Gastrocnemius medialis (tissue), 4 donors: ENCODE measurements at regions not wholly inside any gene's neighbourhood (a gene's known extent, or its start where the extent isn't known, plus 50 kb on each side); places are given as distances from the start of the nearest gene placed in this dataset.

Source experiments
- ATAC-seq, 2 donors: fragments of 150-250 bp; one replicate each; pipeline ENCODE4 v1.9.1; 2016
- DNase-seq, 2 donors: peaks; one replicate each; pipeline ENCODE4 v3.0.0-alpha.2; 2019
- H3K27ac ChIP-seq, 4 donors: fragments of 200-600 bp; sonication (generic); 1 replicate in 1 of 4; 2 replicates in 3 of 4; pipeline ENCODE4 v1.5.1; 2016 to 2018; ENCODE audit warnings: mild to moderate bottlenecking in 2 of 4, moderate library complexity in 1 of 4
- H3K27me3 ChIP-seq, 3 donors: fragments of 200-600 bp; sonication (generic) in 2 of 3; 1 replicate in 1 of 3; 2 replicates in 2 of 3; pipeline versions ENCODE4 v1.5.1 to v1.6.0; 2016 to 2019; ENCODE audit warnings: mild to moderate bottlenecking in 1 of 3, moderate library complexity in 1 of 3
- H3K36me3 ChIP-seq, 2 donors: fragments of 200-600 bp; sonication (generic) in 1 of 2; one replicate each; pipeline ENCODE4 v1.5.1; 2017 to 2018
- H3K4me1 ChIP-seq, 2 donors: fragments of 200-600 bp; sonication (generic) in 1 of 2; one replicate each; pipeline ENCODE4 v1.5.1; 2016 to 2017; ENCODE audit warnings: mild to moderate bottlenecking in 2 of 2
- H3K4me3 ChIP-seq, 4 donors: fragments of 200-600 bp; sonication (generic) in 3 of 4; 1 replicate in 1 of 4; 2 replicates in 3 of 4; pipeline ENCODE4 v1.5.1; 2016 to 2019; ENCODE audit warnings: mild to moderate bottlenecking in 2 of 4
- H3K9me3 ChIP-seq, 3 donors: fragments of 200-600 bp; sonication (generic) in 2 of 3; 1 replicate in 1 of 3; 2 replicates in 2 of 3; pipeline ENCODE4 v1.5.1; 2016 to 2019
- POLR2A ChIP-seq, 2 donors: fragments of 450-650 bp; IDR thresholded peaks; one replicate each; pipeline ENCODE4 v1.6.1; 2017; ENCODE audit warnings: antibody characterized with exemption in 2 of 2, mild to moderate bottlenecking in 2 of 2, moderate library complexity in 2 of 2
- in situ Hi-C, 4 donors: fragments of 200-750 bp; cut with MboI; loops; one replicate each; pipeline versions ENCODE4 v1.15.0 to v1.8.0; 2017; ENCODE audit warnings: low sequenced_read_pairs in 4 of 4
- intact Hi-C: fragments of 100-400 bp; cut with DNase I; formaldehyde crosslinking; loops from one replicate; pipeline ENCODE4 v1.15.1; 2023; ENCODE audit warnings: low total_unique reads
- TF ChIP-seq, protein P1 (sequence below), 5 experiments: fragments of 450-650 bp in 3 of 5; fragments of 200-600 bp in 2 of 5; sonication (generic) in 2 of 5; IDR thresholded peaks in 4 of 5; conservative IDR thresholded peaks in 1 of 5; 1 replicate in 4 of 5; 2 replicates in 1 of 5; pipeline ENCODE4 v1.5.1; 2016 to 2019; ENCODE audit warnings: antibody characterized with exemption in 5 of 5, mild to moderate bottlenecking in 3 of 5, moderate library complexity in 3 of 5

- TF ChIP-seq POLR2A (IDR thresholded peaks at IDR 0.05): no peak
- TF ChIP-seq, protein P1, sequence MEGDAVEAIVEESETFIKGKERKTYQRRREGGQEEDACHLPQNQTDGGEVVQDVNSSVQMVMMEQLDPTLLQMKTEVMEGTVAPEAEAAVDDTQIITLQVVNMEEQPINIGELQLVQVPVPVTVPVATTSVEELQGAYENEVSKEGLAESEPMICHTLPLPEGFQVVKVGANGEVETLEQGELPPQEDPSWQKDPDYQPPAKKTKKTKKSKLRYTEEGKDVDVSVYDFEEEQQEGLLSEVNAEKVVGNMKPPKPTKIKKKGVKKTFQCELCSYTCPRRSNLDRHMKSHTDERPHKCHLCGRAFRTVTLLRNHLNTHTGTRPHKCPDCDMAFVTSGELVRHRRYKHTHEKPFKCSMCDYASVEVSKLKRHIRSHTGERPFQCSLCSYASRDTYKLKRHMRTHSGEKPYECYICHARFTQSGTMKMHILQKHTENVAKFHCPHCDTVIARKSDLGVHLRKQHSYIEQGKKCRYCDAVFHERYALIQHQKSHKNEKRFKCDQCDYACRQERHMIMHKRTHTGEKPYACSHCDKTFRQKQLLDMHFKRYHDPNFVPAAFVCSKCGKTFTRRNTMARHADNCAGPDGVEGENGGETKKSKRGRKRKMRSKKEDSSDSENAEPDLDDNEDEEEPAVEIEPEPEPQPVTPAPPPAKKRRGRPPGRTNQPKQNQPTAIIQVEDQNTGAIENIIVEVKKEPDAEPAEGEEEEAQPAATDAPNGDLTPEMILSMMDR (IDR thresholded peaks at IDR 0.05 in 4 of 5, conservative IDR thresholded peaks at IDR 0.05 in 1 of 5): no peak
- Histone ChIP-seq H3K27ac (no peak overlapping the region), H3K4me3 (no peak overlapping the region), H3K36me3 (no peaks in the 10 kb centered on the region), H3K9me3 (no peaks in the 10 kb centered on the region), H3K4me1 (no peaks in the 10 kb centered on the region), H3K27me3 (peaks cover 0 to 4% (median 0%) of the 10 kb centered on the region in 3 donors)
- in situ Hi-C loops (no loop called here), intact Hi-C loops (no loop called here)
- DNase-seq: no peak
- no peak for ATAC-seq
These were observed 91.5 kb upstream of the ZNF507 start for GRCh38 chr19:32253683-32254508.

DNA sequence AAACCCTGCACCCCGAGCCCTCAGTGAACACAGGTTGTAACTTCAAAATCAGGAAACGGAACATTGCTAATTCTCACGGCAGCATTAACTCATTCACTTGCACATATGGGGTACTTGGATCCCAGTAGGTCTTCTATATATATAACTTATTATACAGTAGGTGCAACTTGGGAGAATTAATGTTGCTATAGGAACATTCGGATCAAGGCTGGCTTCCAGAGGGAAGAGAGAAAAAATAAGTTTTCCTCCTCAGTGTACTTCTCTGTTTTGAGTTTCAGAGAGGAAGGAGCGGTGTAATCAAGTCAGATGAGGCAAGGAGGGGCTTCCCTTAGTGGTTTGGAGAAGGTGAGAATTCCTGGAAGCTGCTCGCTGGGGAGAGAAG, 90.9 kb upstream of the ZNF507 start:
- Histone ChIP-seq H3K4me1 (no peaks in the 10 kb centered on the region), H3K4me3 (no peak overlapping the region), H3K9me3 (no peaks in the 10 kb centered on the region), H3K27me3 (peaks cover 0 to 4% (median 0%) of the 10 kb centered on the region in 3 donors), H3K27ac (no peak overlapping the region), H3K36me3 (no peaks in the 10 kb centered on the region)
- TF ChIP-seq, protein P1 (IDR thresholded peaks at IDR 0.05 in 4 of 5, conservative IDR thresholded peaks at IDR 0.05 in 1 of 5): no peak
- no peak for TF ChIP-seq POLR2A (IDR thresholded peaks at IDR 0.05)
- ATAC-seq: no peak
- intact Hi-C loops (no loop called here), in situ Hi-C loops (no loop called here)
- DNase-seq: no peak

DNA sequence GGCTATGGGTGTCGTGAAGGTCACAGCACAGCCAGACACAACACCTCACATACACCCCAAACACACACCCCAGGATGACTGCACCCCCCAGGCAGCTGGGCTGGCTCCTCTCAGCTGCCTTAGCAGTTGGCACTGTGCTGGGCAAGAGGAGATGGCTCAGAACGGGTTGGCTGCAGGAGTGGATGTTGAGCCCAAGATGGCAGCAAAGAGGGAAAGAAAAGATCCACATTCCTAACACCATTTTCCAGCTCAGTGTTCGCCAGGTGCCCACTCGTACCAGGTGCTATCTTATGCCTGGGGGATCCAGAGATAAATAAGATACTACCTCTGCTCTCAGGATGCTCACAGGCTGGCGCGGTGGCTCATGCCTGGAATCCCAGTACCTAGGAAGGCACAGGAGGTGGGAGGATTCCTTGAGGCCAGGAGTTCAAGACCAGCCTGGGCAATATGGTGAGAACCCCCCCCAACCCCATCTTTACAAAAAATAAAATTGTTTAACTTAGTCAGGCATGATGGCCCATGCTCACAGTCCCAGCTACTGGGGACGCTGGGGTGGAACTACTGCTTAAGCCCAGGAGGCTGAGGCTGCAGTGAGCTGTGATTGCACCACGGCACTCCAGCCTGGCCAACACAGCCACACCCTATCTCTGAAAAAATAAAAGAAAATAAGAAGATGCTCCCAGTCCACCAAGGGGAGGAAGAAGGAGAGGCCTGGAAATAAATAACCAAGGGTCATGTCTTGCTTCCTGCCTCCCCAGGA, 89.7 kb upstream of the ZNF507 start:
- Histone ChIP-seq H3K36me3 (no peaks in the 10 kb centered on the region), H3K4me3 (no peak overlapping the region), H3K27ac (no peak overlapping the region), H3K27me3 (peaks cover 0 to 4% (median 0%) of the 10 kb centered on the region in 3 donors), H3K4me1 (no peaks in the 10 kb centered on the region), H3K9me3 (no peaks in the 10 kb centered on the region)
- in situ Hi-C loops (no loop called here), intact Hi-C loops (no loop called here)
- DNase-seq (no peak), ATAC-seq (no peak)
- no peak for TF ChIP-seq POLR2A (IDR thresholded peaks at IDR 0.05)
- TF ChIP-seq, protein P1 (IDR thresholded peaks at IDR 0.05 in 4 of 5, conservative IDR thresholded peaks at IDR 0.05 in 1 of 5): no peak

GRCh38 chr19:32256341-32256975, 89.0 kb upstream of the ZNF507 start:
- in situ Hi-C loops: no loop called here

More at GRCh38 chr19:32256341-32256975, 89.0 kb upstream of the ZNF507 start:
- peaks cover 0 to 4% (median 0%) of the 10 kb centered on the region in 3 donors for H3K27me3 ChIP-seq
- H3K9me3 ChIP-seq: no peaks in the 10 kb centered on the region
- H3K4me3 ChIP-seq: no peak overlapping the region
- H3K27ac ChIP-seq: no peak overlapping the region
- no peaks in the 10 kb centered on the region for H3K4me1 ChIP-seq
- no peaks in the 10 kb centered on the region for H3K36me3 ChIP-seq
- intact Hi-C loops: no loop called here
- DNase-seq (no peak), ATAC-seq (no peak)
- TF ChIP-seq, protein P1 (IDR thresholded peaks at IDR 0.05 in 4 of 5, conservative IDR thresholded peaks at IDR 0.05 in 1 of 5): no peak
- TF ChIP-seq POLR2A (IDR thresholded peaks at IDR 0.05): no peak
